SJSA1 (cell line): ENCODE measurements at regions not wholly inside any gene's neighbourhood (a gene's known extent, or its start where the extent isn't known, plus 50 kb on each side); places are given as distances from the start of the nearest gene placed in this dataset.

Source experiments
- DNase-seq, 2 experiments: peaks; one replicate each; pipeline ENCODE4 v3.0.0-alpha.2; 2015 to 2020; ENCODE audit warnings: low spot score in 2 of 2, low read depth in 1 of 2
- H3K27ac ChIP-seq: fragments of 250-450 bp; sonication (Bioruptor Pico); 2 replicates; pipeline ENCODE4 v1.5.1; 2020; ENCODE audit warnings: mild to moderate bottlenecking, moderate library complexity
- H3K27me3 ChIP-seq: fragments of 250-450 bp; sonication (Bioruptor Pico); replicated peaks from 2 replicates; pipeline ENCODE4 v1.5.1; 2020; ENCODE audit warnings: mild to moderate bottlenecking, moderate library complexity
- H3K36me3 ChIP-seq: fragments of 250-450 bp; sonication (Bioruptor Pico); 2 replicates; pipeline ENCODE4 v1.5.1; 2020; ENCODE audit warnings: mild to moderate bottlenecking
- H3K4me1 ChIP-seq: fragments of 250-450 bp; sonication (Bioruptor Pico); replicated peaks from 2 replicates; pipeline ENCODE4 v1.6.1; 2021; ENCODE audit warnings: mild to moderate bottlenecking
- H3K4me3 ChIP-seq: fragments of 250-450 bp; sonication (Bioruptor Pico); 2 replicates; pipeline ENCODE4 v1.5.1; 2020; ENCODE audit warnings: mild to moderate bottlenecking
- H3K9me3 ChIP-seq: fragments of 250-450 bp; sonication (Bioruptor Pico); replicated peaks from 2 replicates; pipeline ENCODE4 v1.5.1; 2020; ENCODE audit warnings: mild to moderate bottlenecking

DNA sequence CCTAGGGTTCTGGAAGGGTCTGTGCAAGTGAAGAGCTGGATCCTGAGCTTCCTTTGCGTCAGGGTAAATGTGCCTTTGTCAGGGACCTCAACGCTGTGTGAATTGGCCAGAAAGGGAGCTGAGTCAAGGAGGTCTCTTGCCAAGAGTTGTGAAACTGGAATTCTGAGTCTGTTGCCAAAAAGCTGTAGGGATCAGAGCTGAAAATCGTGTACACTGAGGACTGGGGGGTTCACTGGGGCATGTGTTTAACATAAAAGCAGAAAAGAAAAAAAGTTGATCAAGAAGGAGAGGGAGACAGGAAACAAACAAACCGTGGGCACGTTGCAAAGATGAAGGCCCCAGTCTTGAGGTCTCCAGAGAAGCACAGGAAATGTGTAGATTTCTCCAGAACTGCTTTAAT lies 1081.5 kb downstream of the VRK1 start:
- Histone ChIP-seq H3K9me3 (no peaks in the 10 kb centered on the region), H3K36me3 (no peaks in the 10 kb centered on the region), H3K4me1 (no peaks in the 10 kb centered on the region), H3K4me3 (no peak overlapping the region), H3K27ac (no peak overlapping the region), H3K27me3 (no peaks in the 10 kb centered on the region)
- DNase-seq: no peak

DNA sequence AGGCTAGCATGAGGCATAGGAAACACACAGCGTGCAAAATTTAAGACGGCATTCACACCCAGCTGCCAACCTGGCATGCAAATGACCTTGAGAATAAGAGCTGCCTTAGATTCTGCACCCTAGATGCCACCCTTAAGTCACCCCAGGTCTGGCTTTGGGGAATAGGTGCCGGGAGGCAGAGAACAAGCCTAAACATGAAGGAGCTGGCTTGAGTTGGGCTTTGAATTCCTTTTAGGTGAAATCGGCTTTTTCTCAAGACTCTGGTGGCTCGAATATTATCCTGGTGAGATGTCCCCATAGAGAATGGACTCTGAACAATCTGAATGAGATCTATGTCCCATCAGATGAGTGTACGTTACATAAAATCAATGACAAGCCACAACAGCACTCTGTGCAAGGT lies 1090.5 kb downstream of the VRK1 start:
- Histone ChIP-seq H3K4me3 (no peak overlapping the region), H3K4me1 (no peaks in the 10 kb centered on the region), H3K36me3 (no peaks in the 10 kb centered on the region), H3K9me3 (no peaks in the 10 kb centered on the region; the same call in 1 of the 2 replicates), H3K27me3 (no peaks in the 10 kb centered on the region), H3K27ac (no peak overlapping the region)
- no peak for DNase-seq

- H3K4me3 ChIP-seq: no peak overlapping the region
- H3K27ac ChIP-seq: no peak overlapping the region
- H3K4me1 ChIP-seq: no peaks in the 10 kb centered on the region
- DNase-seq: no peak
- no peaks in the 10 kb centered on the region for H3K36me3 ChIP-seq
- no peaks in the 10 kb centered on the region; the same call in 1 of the 2 replicates for H3K9me3 ChIP-seq
- H3K27me3 ChIP-seq: no peaks in the 10 kb centered on the region
Observed at GRCh38 chr14:97888331-97888730, 1091.1 kb downstream of the VRK1 start.

DNA sequence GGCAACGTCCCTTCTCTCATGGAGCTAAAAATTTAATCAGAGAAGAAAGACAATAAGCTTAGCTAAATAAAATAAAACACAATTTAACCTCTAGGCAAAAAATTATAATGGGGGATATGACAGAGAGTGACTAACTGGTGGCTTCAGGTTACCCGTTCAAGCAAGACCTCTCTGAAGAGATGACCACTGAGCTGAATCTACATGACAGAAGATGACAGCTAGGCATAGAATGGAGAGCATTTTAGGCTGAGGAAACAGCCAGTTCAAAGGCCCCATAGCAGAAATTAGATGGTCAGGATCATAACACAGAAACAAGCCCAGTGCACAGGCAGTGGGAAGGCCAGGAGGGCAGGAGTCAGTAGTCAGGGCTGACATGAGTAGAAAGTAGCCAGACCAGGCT lies 1094.3 kb downstream of the VRK1 start:
- no peaks in the 10 kb centered on the region for H3K4me1 ChIP-seq
- H3K27me3 ChIP-seq: no peaks in the 10 kb centered on the region
- no peak for DNase-seq
- H3K36me3 ChIP-seq: no peaks in the 10 kb centered on the region
- H3K9me3 ChIP-seq: no peaks in the 10 kb centered on the region; the same call in 1 of the 2 replicates
- H3K27ac ChIP-seq: no peak overlapping the region
- H3K4me3 ChIP-seq: no peak overlapping the region

DNA sequence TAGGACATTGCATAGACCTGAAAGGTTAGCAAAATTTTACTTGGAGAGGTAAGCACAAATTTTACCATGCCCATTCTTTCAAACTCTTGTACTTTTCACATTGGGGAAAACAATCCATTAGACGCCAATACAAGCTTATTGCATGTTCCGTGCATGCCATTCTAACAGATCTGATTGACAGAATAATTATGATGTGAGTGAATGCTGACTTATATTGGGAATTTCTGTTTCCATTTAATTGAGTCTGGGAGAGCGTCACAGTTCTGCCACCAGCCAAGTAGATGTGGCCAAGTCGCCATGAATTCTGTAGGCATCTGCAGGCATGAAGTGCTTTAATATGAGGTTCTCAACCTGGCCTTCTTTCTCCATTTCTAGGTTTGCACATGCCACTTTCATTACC lies 1097.4 kb downstream of the VRK1 start:
- no peaks in the 10 kb centered on the region for H3K27me3 ChIP-seq
- no peaks in the 10 kb centered on the region for H3K36me3 ChIP-seq
- H3K4me1 ChIP-seq: no peaks in the 10 kb centered on the region
- no peak for DNase-seq
- no peak overlapping the region for H3K27ac ChIP-seq
- no peaks in the 10 kb centered on the region for H3K9me3 ChIP-seq
- no peak overlapping the region for H3K4me3 ChIP-seq

GRCh38 chr14:97900196-97900854 lies 1103.1 kb downstream of the VRK1 start:
- H3K36me3 ChIP-seq: no peaks in the 10 kb centered on the region
- no peaks in the 10 kb centered on the region for H3K4me1 ChIP-seq
- no peak overlapping the region for H3K4me3 ChIP-seq
- no peaks in the 10 kb centered on the region for H3K27me3 ChIP-seq
- H3K9me3 ChIP-seq: no peaks in the 10 kb centered on the region
- H3K27ac ChIP-seq: no peak overlapping the region
- DNase-seq: no peak

- Histone ChIP-seq H3K4me3 (no peak overlapping the region), H3K27ac (no peak overlapping the region), H3K4me1 (no peaks in the 10 kb centered on the region), H3K9me3 (no peaks in the 10 kb centered on the region), H3K36me3 (no peaks in the 10 kb centered on the region), H3K27me3 (no peaks in the 10 kb centered on the region)
- DNase-seq: no peak
Observed at GRCh38 chr14:97902630-97903029, 1105.4 kb downstream of the VRK1 start.

DNA sequence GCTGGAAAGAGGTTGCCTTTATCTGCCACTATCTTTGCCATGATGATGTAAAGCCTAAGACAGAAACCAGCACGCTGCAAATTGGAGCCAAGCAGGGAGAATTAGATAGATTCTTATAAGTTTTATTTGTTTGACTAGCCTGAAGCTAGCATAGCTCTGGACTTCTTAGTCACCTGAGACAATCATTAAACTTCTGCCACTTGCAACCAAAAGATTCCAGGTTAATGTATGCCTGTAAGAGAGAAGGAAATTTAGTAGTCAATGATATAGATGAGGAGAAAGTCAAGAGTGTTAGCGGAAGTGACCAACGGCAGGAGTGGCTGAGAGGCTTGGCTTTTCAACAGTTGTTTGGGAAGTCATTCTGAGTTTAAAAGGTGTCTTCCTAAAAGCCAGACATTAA lies 1106.6 kb downstream of the VRK1 start:
- H3K27ac ChIP-seq: no peak overlapping the region
- H3K27me3 ChIP-seq: no peaks in the 10 kb centered on the region
- no peak for DNase-seq
- H3K9me3 ChIP-seq: no peaks in the 10 kb centered on the region
- H3K36me3 ChIP-seq: no peaks in the 10 kb centered on the region
- H3K4me1 ChIP-seq: no peaks in the 10 kb centered on the region
- no peak overlapping the region for H3K4me3 ChIP-seq

- Histone ChIP-seq H3K4me3 (no peak overlapping the region), H3K36me3 (no peaks in the 10 kb centered on the region), H3K27ac (no peak overlapping the region), H3K9me3 (no peaks in the 10 kb centered on the region), H3K27me3 (no peaks in the 10 kb centered on the region), H3K4me1 (no peaks in the 10 kb centered on the region)
- DNase-seq: no peak
Observed at GRCh38 chr14:97912217-97912616, 1115.0 kb downstream of the VRK1 start.

GRCh38 chr14:97916100-97916499 lies 1118.9 kb downstream of the VRK1 start:
- no peaks in the 10 kb centered on the region for H3K4me1 ChIP-seq
- no peak overlapping the region for H3K4me3 ChIP-seq
- H3K9me3 ChIP-seq: no peaks in the 10 kb centered on the region
- DNase-seq: no peak
- no peaks in the 10 kb centered on the region for H3K36me3 ChIP-seq
- no peaks in the 10 kb centered on the region for H3K27me3 ChIP-seq
- no peak overlapping the region for H3K27ac ChIP-seq

- no peak for DNase-seq
- Histone ChIP-seq H3K36me3 (no peaks in the 10 kb centered on the region), H3K4me1 (no peaks in the 10 kb centered on the region), H3K9me3 (no peaks in the 10 kb centered on the region), H3K27ac (no peak overlapping the region), H3K27me3 (no peaks in the 10 kb centered on the region), H3K4me3 (no peak overlapping the region)
Observed at GRCh38 chr14:97916669-97917568, 1119.7 kb downstream of the VRK1 start.

DNA sequence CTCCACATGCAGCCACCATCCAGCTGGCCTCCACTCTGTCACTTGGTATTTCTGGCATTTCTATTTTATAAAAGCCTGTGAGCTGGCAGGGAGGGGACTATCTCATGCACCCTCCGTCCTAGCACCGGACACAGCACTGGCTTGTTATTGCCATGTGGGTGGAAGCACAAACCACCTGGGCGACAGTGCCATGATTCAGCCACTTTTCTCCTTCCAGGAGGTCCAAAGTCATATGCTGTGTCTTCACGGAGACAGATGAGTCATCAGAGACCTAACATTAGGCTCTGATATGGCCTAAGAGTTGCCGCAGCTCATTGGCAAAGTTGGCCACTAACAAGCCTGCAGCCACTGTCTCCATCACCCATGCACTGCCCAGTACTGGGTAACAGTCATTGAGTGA lies 1123.0 kb downstream of the VRK1 start:
- Histone ChIP-seq H3K4me3 (no peak overlapping the region), H3K27me3 (no peaks in the 10 kb centered on the region), H3K4me1 (no peaks in the 10 kb centered on the region), H3K27ac (no peak overlapping the region), H3K36me3 (no peaks in the 10 kb centered on the region), H3K9me3 (no peaks in the 10 kb centered on the region)
- DNase-seq: no peak

DNA sequence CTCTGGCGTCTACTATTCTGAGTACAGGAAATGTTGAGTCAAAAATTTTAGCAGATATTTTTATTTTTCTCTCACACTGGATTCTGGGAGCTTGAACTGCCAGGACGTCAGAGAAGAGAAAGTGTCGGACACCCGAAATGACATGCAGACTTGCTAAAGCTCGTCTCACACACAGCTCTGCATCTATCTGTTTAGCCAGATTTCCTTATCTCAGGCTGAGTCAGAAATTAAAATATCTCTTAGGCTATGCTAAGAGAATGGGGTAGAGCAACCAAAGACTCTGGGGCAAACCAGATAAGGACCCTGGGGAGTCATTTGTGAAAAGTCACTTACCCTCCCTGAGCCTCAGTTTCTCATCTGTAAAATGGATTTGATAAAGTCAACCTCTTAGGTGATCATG lies 1124.1 kb downstream of the VRK1 start:
- no peaks in the 10 kb centered on the region for H3K9me3 ChIP-seq
- no peak for DNase-seq
- H3K4me3 ChIP-seq: no peak overlapping the region
- no peaks in the 10 kb centered on the region for H3K27me3 ChIP-seq
- H3K4me1 ChIP-seq: no peaks in the 10 kb centered on the region
- H3K36me3 ChIP-seq: no peaks in the 10 kb centered on the region
- no peak overlapping the region for H3K27ac ChIP-seq

DNA sequence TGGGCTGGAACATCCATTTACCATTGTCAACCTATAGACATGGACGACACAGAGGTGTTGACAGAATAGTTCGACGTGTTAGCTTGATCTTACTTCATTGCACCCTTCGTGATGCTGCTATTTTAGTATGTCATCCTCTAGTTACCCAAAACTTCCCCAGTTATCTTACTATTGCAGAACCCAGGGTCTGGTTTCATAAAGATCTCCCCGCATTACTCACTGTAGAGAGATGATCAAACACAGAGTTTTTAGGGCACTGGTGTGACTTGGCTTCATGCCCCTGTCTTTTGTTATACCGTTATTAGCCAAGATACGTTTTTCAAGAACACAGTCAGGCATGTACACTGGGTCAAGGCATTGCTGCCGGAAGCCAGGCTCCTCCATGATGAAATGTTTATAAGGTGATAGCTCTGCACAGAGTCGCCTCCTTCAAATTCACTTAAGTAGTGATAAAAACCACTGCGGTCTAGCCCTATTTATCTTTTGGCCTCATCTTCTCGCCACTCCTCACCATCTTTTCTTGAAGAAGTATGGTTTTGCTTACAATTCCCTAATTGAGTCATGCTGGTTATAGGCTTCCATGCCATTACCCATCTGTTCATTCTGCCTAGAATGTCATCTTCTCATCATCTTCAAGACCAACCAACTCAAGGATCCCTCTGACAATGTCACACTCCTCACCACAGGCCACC lies 1127.9 kb downstream of the VRK1 start:
- no peaks in the 10 kb centered on the region for H3K4me1 ChIP-seq
- H3K4me3 ChIP-seq: no peak overlapping the region
- no peak overlapping the region for H3K27ac ChIP-seq
- no peaks in the 10 kb centered on the region for H3K9me3 ChIP-seq
- no peak for DNase-seq
- H3K27me3 ChIP-seq: no peaks in the 10 kb centered on the region
- no peaks in the 10 kb centered on the region for H3K36me3 ChIP-seq
